ENCODE measurements at regions not wholly inside any gene's neighbourhood (a gene's known extent, or its start where the extent isn't known, plus 50 kb on each side); places are given as distances from the start of the nearest gene placed in this dataset.
"Not testable (repeated sequence)": the region's sequence is repeated elsewhere in the genome, so short reads cannot be mapped to it uniquely, and the experiment has no call there.

- not testable (repeated sequence) for ATAC-seq
These were observed 347.4 kb downstream of the MAGEE1 start for GRCh38 chrX:76774912-76775311.

GRCh38 chrX:76796311-76796710 is 368.8 kb downstream of the MAGEE1 start:
- no peak for ATAC-seq

- ATAC-seq: no peak
These were observed 375.2 kb downstream of the MAGEE1 start for GRCh38 chrX:76802708-76803107.

- no peak for ATAC-seq
These were observed 388.2 kb downstream of the MAGEE1 start for GRCh38 chrX:76815754-76816153.

- ATAC-seq: not testable (repeated sequence)
These were observed 389.8 kb downstream of the MAGEE1 start for GRCh38 chrX:76817279-76817678.

GRCh38 chrX:76821276-76821675 is 393.8 kb downstream of the MAGEE1 start:
- ATAC-seq: no peak

GRCh38 chrX:76827672-76828071 is 400.2 kb downstream of the MAGEE1 start:
- no peak for ATAC-seq

- not testable (repeated sequence) for ATAC-seq
These were observed 413.4 kb downstream of the MAGEE1 start for GRCh38 chrX:76840902-76841301.

- ATAC-seq: no peak
These were observed 423.3 kb downstream of the MAGEE1 start for GRCh38 chrX:76850851-76851250.

GRCh38 chrX:76862509-76862908 is 435.0 kb downstream of the MAGEE1 start:
- no peak for ATAC-seq

- no peak for ATAC-seq
These were observed 466.4 kb downstream of the MAGEE1 start for GRCh38 chrX:76893930-76894329.

- no peak for ATAC-seq
These were observed 488.3 kb downstream of the MAGEE1 start for GRCh38 chrX:76915836-76916235.

- no peak for ATAC-seq
These were observed 490.5 kb downstream of the MAGEE1 start for GRCh38 chrX:76918033-76918432.

GRCh38 chrX:76919761-76920160 is 492.3 kb downstream of the MAGEE1 start:
- no peak for ATAC-seq

GRCh38 chrX:76920607-76921006 is 493.1 kb downstream of the MAGEE1 start:
- ATAC-seq: no peak

- no peak for ATAC-seq
These were observed 493.7 kb downstream of the MAGEE1 start for GRCh38 chrX:76921176-76921575.

- no peak for ATAC-seq
These were observed 494.6 kb downstream of the MAGEE1 start for GRCh38 chrX:76922100-76922499.

- not testable (repeated sequence) for ATAC-seq
These were observed 497.1 kb downstream of the MAGEE1 start for GRCh38 chrX:76924616-76925015.

- ATAC-seq: no peak
These were observed 504.0 kb downstream of the MAGEE1 start for GRCh38 chrX:76931518-76931917.

GRCh38 chrX:76957485-76957884 is 489.7 kb upstream of the FGF16 start:
- no peak for ATAC-seq

GRCh38 chrX:76971393-76972376 is 475.5 kb upstream of the FGF16 start:
- ATAC-seq: no peak

GRCh38 chrX:76977452-76977851 is 469.7 kb upstream of the FGF16 start:
- no peak for ATAC-seq

GRCh38 chrX:76987381-76987780 is 459.8 kb upstream of the FGF16 start:
- no peak for ATAC-seq

GRCh38 chrX:76996641-76997040 is 450.5 kb upstream of the FGF16 start:
- ATAC-seq: no peak
